HepG2 (cell line): ENCODE measurements at regions not wholly inside any gene's neighbourhood (a gene's known extent, or its start where the extent isn't known, plus 50 kb on each side); places are given as distances from the start of the nearest gene placed in this dataset.

Experiments
- ATAC-seq: fragments of 200-7000 bp; cut with Tn5 transposase; 3 replicates; pipeline ENCODE4 v1.9.1; 2020; ENCODE audit warnings: mild to moderate bottlenecking, moderate library complexity
- BruUV-seq: library from RNA; stranded (reverse); fragments of 400-500 nt; replicated peaks from 2 replicates; lab custom pipeline; 2021; lab: Mats Ljungman, UMichigan
- CTCF ChIA-PET: fragments of 300-600 bp; formaldehyde crosslinking; extraction: SDS; loops from one replicate; lab custom pipeline; 2021; ENCODE audit warnings: low total read pairs, inconsistent platforms, low intra/inter-chr PET ratio; lab: Yijun Ruan, JAX
- POLR2A ChIA-PET: fragments of 350-600 bp; sonication (Branson Sonifier 250); formaldehyde crosslinking; loops from one replicate; lab custom pipeline; 2020; ENCODE audit warnings: antibody characterized with exemption, inconsistent platforms; lab: Yijun Ruan, JAX
- DNase-seq: peaks from one replicate; pipeline ENCODE4 v3.0.0-alpha.2; 2015; ENCODE audit warnings: low spot score
- FAIRE-seq: peaks from 3 replicates; lab custom pipeline; 2011; peaks lifted over from hg19 to GRCh38; lab: Jason Lieb, UNC
- H2AFZ ChIP-seq: one replicate; pipeline ENCODE4 v1.6.1; 2011; ENCODE audit warnings: low read length, inconsistent platforms
- H3K27ac ChIP-seq: fragments of 300-600 bp; 3 replicates; pipeline ENCODE4 v1.8.0; 2011; ENCODE audit warnings: mixed run types, mild to moderate bottlenecking, mixed read lengths, low read length, inconsistent platforms; ENCODE audit not compliant: insufficient read depth; ENCODE audit errors: extremely low read length
- H3K27me3 ChIP-seq, 2 experiments: fragments of 200-600 bp in 1 of 2; 2 replicates in 1 of 2; 3 replicates in 1 of 2; pipeline versions ENCODE4 v1.6.0 to v1.8.0; 2011; ENCODE audit warnings: low read length in 2 of 2, mild to moderate bottlenecking in 2 of 2, moderate library complexity in 2 of 2, inconsistent platforms in 1 of 2; ENCODE audit not compliant: insufficient read depth in 2 of 2, control insufficient read depth in 1 of 2
- H3K36me3 ChIP-seq, 2 experiments: fragments of 200-600 bp in 1 of 2; replicated peaks in 1 of 2; 2 replicates in 1 of 2; 3 replicates in 1 of 2; pipeline versions ENCODE4 v1.5.1 to v1.8.0; 2011; ENCODE audit warnings: low read length in 2 of 2, inconsistent platforms in 1 of 2; ENCODE audit not compliant: insufficient read depth in 2 of 2, control insufficient read depth in 1 of 2
- H3K4me1 ChIP-seq: 2 replicates; pipeline ENCODE4 v1.5.1; 2012; ENCODE audit warnings: low read length, inconsistent platforms; ENCODE audit not compliant: insufficient read depth
- H3K4me2 ChIP-seq: 2 replicates; pipeline ENCODE4 v1.6.0; 2011; ENCODE audit warnings: low read depth, low read length, inconsistent platforms
- H3K4me3 ChIP-seq, 3 experiments: fragments of 200-600 bp in 1 of 3; sonication (generic), shearing (Covaris generic) in 1 of 3; replicated peaks in 1 of 3; 2 replicates each; pipeline ENCODE4 v1.5.1; 2011 to 2016; ENCODE audit warnings: low read length in 3 of 3, inconsistent platforms in 2 of 3, low read depth in 2 of 3, mild to moderate bottlenecking in 2 of 3, control low read depth in 1 of 3, mixed read lengths in 1 of 3; ENCODE audit not compliant: insufficient read depth in 1 of 3
- H3K79me2 ChIP-seq: one replicate; pipeline ENCODE4 v1.6.1; 2011; ENCODE audit warnings: low read length, inconsistent platforms; ENCODE audit not compliant: insufficient read depth
- H3K9ac ChIP-seq: 2 replicates; pipeline ENCODE4 v1.6.0; 2011; ENCODE audit warnings: mild to moderate bottlenecking, low read depth, low read length, inconsistent platforms; ENCODE audit not compliant: insufficient read depth
- H3K9me3 ChIP-seq: 2 replicates; pipeline ENCODE4 v1.5.1; 2012; ENCODE audit warnings: mild to moderate bottlenecking, low read length
- H4K20me1 ChIP-seq: 2 replicates; pipeline ENCODE4 v1.6.0; 2011; ENCODE audit warnings: inconsistent platforms, mild to moderate bottlenecking, low read length, moderate library complexity; ENCODE audit not compliant: insufficient read depth
- CTCF ChIP-seq: sonication (generic); formaldehyde crosslinking; IDR thresholded peaks from 2 replicates; pipeline ENCODE4 v1.5.0; 2020; ENCODE audit warnings: mild to moderate bottlenecking, missing genetic modification reagents, moderate library complexity
- HMG20A ChIP-seq: IDR thresholded peaks from 2 replicates; pipeline ENCODE4 v1.6.1; 2016; ENCODE audit warnings: borderline replicate concordance
- HNF4A ChIP-seq: sonication (generic); formaldehyde crosslinking; IDR thresholded peaks from 2 replicates; pipeline ENCODE4 v1.4.0; 2020; ENCODE audit warnings: missing genetic modification reagents
- RAD21 ChIP-seq: fragments of 450-650 bp; formaldehyde crosslinking; IDR thresholded peaks from 2 replicates; pipeline ENCODE4 v1.5.0; 2020; ENCODE audit warnings: mild to moderate bottlenecking
- STAG1 ChIP-seq: sonication (generic); formaldehyde crosslinking; IDR thresholded peaks from 2 replicates; pipeline ENCODE4 v1.4.0; 2020; ENCODE audit warnings: missing genetic modification reagents
- ZNF274 ChIP-seq: sonication (generic); formaldehyde crosslinking; IDR thresholded peaks from 2 replicates; pipeline ENCODE4 v1.5.1; 2020; ENCODE audit warnings: mild to moderate bottlenecking, missing genetic modification reagents
- ZXDC ChIP-seq: sonication (generic); formaldehyde crosslinking; IDR thresholded peaks from 2 replicates; pipeline ENCODE4 v1.5.0; 2020; ENCODE audit warnings: mild to moderate bottlenecking, missing genetic modification reagents
- WGBS: methylation state at CpG from one replicate; pipeline ENCODE4 v1.1.6; 2017; ENCODE audit warnings: low lambda C conversion rate; 5-methylcytosine and 5-hydroxymethylcytosine counted together
- in situ Hi-C: cut with HindIII; loops from 2 replicates; pipeline ENCODE4 v1.10.0; 2017; ENCODE audit warnings: low pct_unique_long_range_greater_than_20kb; ENCODE audit not compliant: extremely low pct_ligation_motif_present
- intact Hi-C: fragments of 100-400 bp; cut with micrococcal nuclease; formaldehyde crosslinking; loops from one replicate; pipeline ENCODE4 v1.10.0; 2022; ENCODE audit not compliant: unreplicated experiment

GRCh38 chr5:57338068-57338867 is 144.3 kb downstream of the ACTBL2 start:
- Histone ChIP-seq H4K20me1 (no peaks in the 10 kb centered on the region), H3K27me3 (no peaks in the 10 kb centered on the region), H3K4me3 (no peak overlapping the region), H3K79me2 (no peaks in the 10 kb centered on the region), H2AFZ (no peak overlapping the region), H3K9me3 (no peaks in the 10 kb centered on the region), H3K4me1 (peaks cover 22% of the 10 kb centered on the region), H3K9ac (no peak overlapping the region), H3K36me3 (no peaks in the 10 kb centered on the region), H3K27ac (no peak overlapping the region), H3K4me2 (no peak overlapping the region)
- POLR2A ChIA-PET = no interaction called here
- peak; percentile 95 for ATAC-seq
- intact Hi-C loops (loop anchor here (1.0 kb wide), 1 partner anchor 95 kb away; no protein-coding TSS in a partner anchor), in situ Hi-C loops (no loop called here)
- CTCF ChIA-PET = no interaction called here
- peak; percentile 71 for DNase-seq
- 28% methylated on average over 4 of the region's 4 CpGs for WGBS
- no TSS peak for BruUV-seq
- FAIRE-seq = peak; percentile 67
- peak; percentile 57 for TF ChIP-seq STAG1
- TF ChIP-seq CTCF (CRISPR knock-in tag) = peak; percentile 67
- no peak for TF ChIP-seq HMG20A (CRISPR knock-in tag)
- peak; percentile 33; the same call in 1 of the 2 replicates for TF ChIP-seq RAD21 (CRISPR knock-in tag)
- no peak for TF ChIP-seq ZNF274
- peak; percentile 31; the same call in 1 of the 2 replicates for TF ChIP-seq HNF4A (CRISPR knock-in tag)
- no peak for TF ChIP-seq ZXDC (CRISPR knock-in tag)
